PC-3 (cell line): ENCODE measurements at regions not wholly inside any gene's neighbourhood (a gene's known extent, or its start where the extent isn't known, plus 50 kb on each side); places are given as distances from the start of the nearest gene placed in this dataset.

Experiments
- ATAC-seq: fragments of 200-7000 bp; cut with Tn5 transposase; 2 replicates; pipeline ENCODE4 v1.9.1; 2020; ENCODE audit warnings: mild to moderate bottlenecking, moderate library complexity
- BruUV-seq: library from RNA; stranded (reverse); fragments of 400-500 nt; replicated peaks from 2 replicates; lab custom pipeline; 2021; lab: Mats Ljungman, UMichigan
- CTCF ChIA-PET: fragments of 300-600 bp; sonication (Branson Sonifier 250); formaldehyde crosslinking; loops from one replicate; lab custom pipeline; 2022; ENCODE audit warnings: antibody characterized with exemption; lab: Charles Lee
- POLR2A ChIA-PET: fragments of 300-600 bp; sonication (Branson Sonifier 250); formaldehyde crosslinking; loops from one replicate; lab custom pipeline; 2022; ENCODE audit warnings: antibody characterized with exemption; ENCODE audit not compliant: unreplicated experiment; lab: Charles Lee
- DNase-seq: peaks from one replicate; pipeline ENCODE4 v3.0.0-alpha.2; 2015
- H2AFZ ChIP-seq: fragments of 300-600 bp; sonication (generic); 2 replicates; pipeline ENCODE4 v1.6.0; 2016; ENCODE audit warnings: antibody characterized with exemption, low read length
- H3F3A ChIP-seq: fragments of 300-600 bp; sonication (generic); one replicate; pipeline ENCODE4 v1.6.0; 2017; ENCODE audit warnings: antibody characterized with exemption, low read length, control low read depth, mild to moderate bottlenecking; ENCODE audit not compliant: unreplicated experiment
- H3K27ac ChIP-seq: fragments of 300-600 bp; sonication (generic); 2 replicates; pipeline ENCODE4 v1.5.1; 2016; ENCODE audit warnings: mild to moderate bottlenecking, low read length
- H3K27me3 ChIP-seq: fragments of 300-600 bp; sonication (generic); 2 replicates; pipeline ENCODE4 v1.6.1; 2016; ENCODE audit warnings: low read length, mixed read lengths
- H3K36me3 ChIP-seq: fragments of 300-600 bp; sonication (generic); 2 replicates; pipeline ENCODE4 v1.6.1; 2016; ENCODE audit warnings: low read depth, mixed run types, low read length, mixed read lengths
- H3K4me1 ChIP-seq: fragments of 300-600 bp; sonication (generic); 2 replicates; pipeline ENCODE4 v1.5.1; 2016; ENCODE audit warnings: low read length; ENCODE audit not compliant: insufficient read depth
- H3K4me2 ChIP-seq: fragments of 300-600 bp; sonication (generic); 2 replicates; pipeline ENCODE4 v1.6.0; 2016; ENCODE audit warnings: low read length
- H3K4me3 ChIP-seq: fragments of 300-600 bp; sonication (generic); 2 replicates; pipeline ENCODE4 v1.5.1; 2016; ENCODE audit warnings: mild to moderate bottlenecking, low read length, mixed read lengths
- H3K79me2 ChIP-seq: fragments of 300-600 bp; sonication (generic); 2 replicates; pipeline ENCODE4 v1.6.1; 2017; ENCODE audit warnings: low read length, mixed read lengths
- H3K9ac ChIP-seq: fragments of 300-600 bp; sonication (generic); 2 replicates; pipeline ENCODE4 v1.6.0; 2016; ENCODE audit warnings: mild to moderate bottlenecking, low read length
- H3K9me2 ChIP-seq: fragments of 300-600 bp; sonication (generic); replicated peaks from 2 replicates; pipeline ENCODE4 v1.6.1; 2016; ENCODE audit warnings: mixed run types, low read length, mixed read lengths
- H3K9me3 ChIP-seq: fragments of 300-600 bp; sonication (generic); 2 replicates; pipeline ENCODE4 v1.6.1; 2016; ENCODE audit warnings: low read length, mixed read lengths
- H4K20me1 ChIP-seq: fragments of 300-600 bp; sonication (generic); 2 replicates; pipeline ENCODE4 v1.6.1; 2016; ENCODE audit warnings: low read length, mixed read lengths
- EZH2 ChIP-seq: fragments of 300-600 bp; sonication (generic); IDR thresholded peaks from one replicate; pipeline ENCODE4 v1.6.1; 2017; ENCODE audit warnings: antibody characterized with exemption, mild to moderate bottlenecking, low read length; ENCODE audit not compliant: unreplicated experiment
- EZH2phosphoT487 ChIP-seq: fragments of 300-600 bp; sonication (generic); IDR thresholded peaks from 2 replicates; pipeline ENCODE4 v1.6.1; 2018; ENCODE audit warnings: mild to moderate bottlenecking, antibody characterized with exemption, low read length, borderline replicate concordance
- intact Hi-C: fragments of 100-400 bp; cut with micrococcal nuclease; formaldehyde crosslinking; loops from 2 replicates; pipeline ENCODE4 v1.9.0; 2023
- TF ChIP-seq, protein P1 (sequence below): fragments of 300-600 bp; sonication (generic); conservative IDR thresholded peaks from 2 replicates; pipeline ENCODE4 v1.5.1; 2017; ENCODE audit warnings: antibody characterized with exemption, low read depth, mild to moderate bottlenecking, low read length

DNA sequence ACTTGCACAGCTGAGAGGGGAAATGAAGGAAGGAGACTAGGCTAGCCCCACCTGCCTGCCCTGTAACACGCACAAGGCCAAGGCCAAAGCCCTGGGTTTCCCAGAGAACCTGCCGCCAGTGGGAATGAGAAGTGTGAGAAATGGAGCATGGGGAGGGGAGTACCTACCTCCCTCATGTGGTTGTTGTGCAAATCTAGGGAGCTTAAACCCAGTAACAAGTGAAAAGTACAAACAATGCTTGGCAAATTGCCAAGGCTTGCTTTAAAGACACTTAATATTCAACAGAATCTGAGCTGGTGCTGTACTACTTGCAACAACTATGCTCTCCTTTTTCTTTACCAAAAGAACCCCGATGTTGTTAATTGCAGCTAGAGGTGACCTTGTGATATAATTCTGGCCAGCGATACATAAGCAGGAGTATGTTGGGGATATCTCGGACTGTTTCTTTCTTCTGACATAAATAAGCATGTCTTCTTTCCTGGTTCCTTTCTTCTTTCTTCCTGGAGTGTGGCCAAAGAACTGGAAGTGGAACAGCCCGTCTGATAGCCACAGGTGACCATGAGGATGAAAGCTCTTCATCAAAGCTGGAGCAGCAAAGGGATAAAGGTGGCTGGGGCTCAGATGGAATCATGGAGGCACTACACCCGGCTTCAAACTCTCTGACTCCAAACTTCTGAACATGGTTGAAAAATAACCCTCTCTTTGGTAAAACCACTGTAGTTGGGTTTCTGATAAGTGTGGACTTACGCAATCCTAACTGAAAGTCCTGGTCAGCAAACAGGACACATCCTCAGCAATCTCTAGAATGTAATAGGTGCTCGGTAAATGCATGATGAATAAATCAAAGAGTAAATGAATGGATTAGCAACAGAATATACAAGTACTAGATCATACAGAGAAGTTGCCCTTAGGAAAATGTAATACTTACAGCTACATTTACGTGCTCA lies 207.9 kb downstream of the NUAK1 start:
- ChIA-PET CTCF (no interaction called here), POLR2A (no interaction called here)
- no TSS peak for BruUV-seq
- Histone ChIP-seq H3K36me3 (no peaks in the 10 kb centered on the region), H3K27ac (no peak overlapping the region), H3K9me3 (no peaks in the 10 kb centered on the region), H3K79me2 (no peaks in the 10 kb centered on the region), H3K9ac (no peak overlapping the region), H3F3A (peaks cover 5% of the 10 kb centered on the region), H4K20me1 (no peaks in the 10 kb centered on the region), H3K27me3 (no peaks in the 10 kb centered on the region), H3K4me1 (peaks cover 22% of the 10 kb centered on the region), H2AFZ (no peak overlapping the region), H3K4me2 (no peak overlapping the region), H3K9me2 (no peaks in the 10 kb centered on the region), H3K4me3 (no peak overlapping the region)
- ATAC-seq (no peak), DNase-seq (no peak)
- intact Hi-C loops, result no loop called here
- TF ChIP-seq, protein P1, sequence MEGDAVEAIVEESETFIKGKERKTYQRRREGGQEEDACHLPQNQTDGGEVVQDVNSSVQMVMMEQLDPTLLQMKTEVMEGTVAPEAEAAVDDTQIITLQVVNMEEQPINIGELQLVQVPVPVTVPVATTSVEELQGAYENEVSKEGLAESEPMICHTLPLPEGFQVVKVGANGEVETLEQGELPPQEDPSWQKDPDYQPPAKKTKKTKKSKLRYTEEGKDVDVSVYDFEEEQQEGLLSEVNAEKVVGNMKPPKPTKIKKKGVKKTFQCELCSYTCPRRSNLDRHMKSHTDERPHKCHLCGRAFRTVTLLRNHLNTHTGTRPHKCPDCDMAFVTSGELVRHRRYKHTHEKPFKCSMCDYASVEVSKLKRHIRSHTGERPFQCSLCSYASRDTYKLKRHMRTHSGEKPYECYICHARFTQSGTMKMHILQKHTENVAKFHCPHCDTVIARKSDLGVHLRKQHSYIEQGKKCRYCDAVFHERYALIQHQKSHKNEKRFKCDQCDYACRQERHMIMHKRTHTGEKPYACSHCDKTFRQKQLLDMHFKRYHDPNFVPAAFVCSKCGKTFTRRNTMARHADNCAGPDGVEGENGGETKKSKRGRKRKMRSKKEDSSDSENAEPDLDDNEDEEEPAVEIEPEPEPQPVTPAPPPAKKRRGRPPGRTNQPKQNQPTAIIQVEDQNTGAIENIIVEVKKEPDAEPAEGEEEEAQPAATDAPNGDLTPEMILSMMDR, result no peak
- TF ChIP-seq EZH2, result no peak
- no peak for TF ChIP-seq EZH2phosphoT487

DNA sequence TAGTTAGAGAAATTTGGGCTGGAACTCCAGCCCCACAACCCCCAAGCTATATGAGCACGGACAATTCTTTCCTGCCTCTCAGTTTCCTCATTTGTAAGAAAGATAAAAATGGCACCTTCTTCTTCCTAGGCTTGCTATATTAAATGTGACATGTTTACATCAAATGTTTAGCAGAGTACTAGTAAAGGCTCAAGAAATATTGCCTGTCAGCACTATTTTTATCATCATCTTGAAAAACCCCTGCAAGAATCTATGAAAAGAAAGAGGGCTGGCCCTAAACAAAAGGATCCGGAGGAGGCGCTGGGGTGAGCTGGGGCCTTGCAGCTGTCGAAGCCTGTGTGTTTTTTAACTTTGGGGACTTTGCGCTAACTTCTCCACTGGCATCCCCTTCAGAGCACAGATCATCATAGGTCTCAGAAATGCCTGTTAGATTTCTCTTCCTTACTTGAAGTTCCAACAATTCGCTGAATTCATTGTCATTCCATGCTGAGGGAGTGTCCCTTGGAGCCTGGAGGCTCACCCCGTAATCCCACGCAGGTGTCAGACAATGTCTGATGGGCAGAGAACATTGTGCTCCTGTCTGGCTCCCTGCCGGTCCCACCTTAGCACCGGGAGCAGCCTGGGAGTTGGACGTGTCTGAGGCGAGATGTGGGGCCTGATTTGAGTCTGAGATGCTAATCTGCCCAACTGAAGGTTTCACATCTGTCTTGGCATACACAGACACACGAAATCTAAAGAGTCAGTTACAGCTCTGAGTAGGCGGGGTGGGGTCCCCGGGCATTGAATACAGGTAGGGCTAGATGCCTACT lies 206.8 kb downstream of the NUAK1 start:
- H3K4me2 ChIP-seq, result no peak overlapping the region
- no peaks in the 10 kb centered on the region for H4K20me1 ChIP-seq
- no peaks in the 10 kb centered on the region for H3K36me3 ChIP-seq
- H3K9me2 ChIP-seq, result no peaks in the 10 kb centered on the region
- TF ChIP-seq EZH2, result no peak
- TF ChIP-seq, protein P1, result no peak
- TF ChIP-seq EZH2phosphoT487, result no peak
- H3K27ac ChIP-seq, result no peak overlapping the region
- peaks cover 5% of the 10 kb centered on the region for H3F3A ChIP-seq
- intact Hi-C loops, result no loop called here
- CTCF ChIA-PET, result no interaction called here
- no peak overlapping the region for H2AFZ ChIP-seq
- peaks cover 25% of the 10 kb centered on the region for H3K4me1 ChIP-seq
- H3K4me3 ChIP-seq, result no peak overlapping the region
- ATAC-seq (no peak), DNase-seq (no peak)
- no peaks in the 10 kb centered on the region for H3K79me2 ChIP-seq
- no peaks in the 10 kb centered on the region for H3K27me3 ChIP-seq
- H3K9ac ChIP-seq, result no peak overlapping the region
- H3K9me3 ChIP-seq, result no peaks in the 10 kb centered on the region
- POLR2A ChIA-PET, result no interaction called here
- no TSS peak for BruUV-seq
